Endothelial cell of umbilical vein (primary cell): ENCODE measurements at regions not wholly inside any gene's neighbourhood (a gene's known extent, or its start where the extent isn't known, plus 50 kb on each side); places are given as distances from the start of the nearest gene placed in this dataset.
A peak's percentile ranks its signal among the peaks of the same experiment; 100 is the strongest.

Source experiments
- BruUV-seq: library from RNA; stranded (reverse); fragments of 400-500 nt; replicated peaks from 2 replicates; lab custom pipeline; 2021; lab: Mats Ljungman, UMichigan
- CTCF ChIA-PET: fragments of 300-600, 350-600 bp; sonication (Branson Sonifier 250); formaldehyde crosslinking; loops from one replicate; lab custom pipeline; 2021; ENCODE audit warnings: antibody characterized with exemption, inconsistent platforms; lab: Charles Lee
- POLR2A ChIA-PET: fragments of 300-600, 350-600 bp; sonication (Branson Sonifier 250); formaldehyde crosslinking; loops from one replicate; lab custom pipeline; 2021; ENCODE audit warnings: antibody characterized with exemption, inconsistent platforms; lab: Charles Lee
- DNase-seq: peaks from one replicate; pipeline ENCODE4 v3.0.0-alpha.2; 2011; ENCODE audit warnings: low read depth, low spot score
- FAIRE-seq: peaks from 2 replicates; lab custom pipeline; 2011; peaks lifted over from hg19 to GRCh38; lab: Jason Lieb, UNC
- H2AFZ ChIP-seq: 2 replicates; pipeline ENCODE4 v1.6.0; 2012; ENCODE audit warnings: low read depth, low read length, control low read depth, inconsistent platforms
- H3K27ac ChIP-seq: 2 replicates; pipeline ENCODE4 v1.5.1; 2011; ENCODE audit warnings: low read depth, mild to moderate bottlenecking, control low read depth, low read length, moderate library complexity; ENCODE audit not compliant: insufficient read depth
- H3K27me3 ChIP-seq, 2 experiments: 2 replicates each; pipeline versions ENCODE4 v1.6.0 to v1.6.1; 2011; ENCODE audit warnings: low read length in 2 of 2, mixed read lengths in 1 of 2; ENCODE audit not compliant: control insufficient read depth in 2 of 2, insufficient read depth in 2 of 2
- H3K36me3 ChIP-seq, 2 experiments: 2 replicates in 1 of 2; 3 replicates in 1 of 2; pipeline ENCODE4 v1.5.1; 2011; ENCODE audit warnings: low read length in 2 of 2, mild to moderate bottlenecking in 1 of 2, moderate library complexity in 1 of 2; ENCODE audit not compliant: control insufficient read depth in 2 of 2, insufficient read depth in 2 of 2; ENCODE audit errors: extremely low read depth in 1 of 2
- H3K4me1 ChIP-seq: 3 replicates; pipeline ENCODE4 v1.5.1; 2011; ENCODE audit warnings: mild to moderate bottlenecking, low read length; ENCODE audit not compliant: control insufficient read depth, insufficient read depth; ENCODE audit errors: extremely low read depth
- H3K4me2 ChIP-seq: 2 replicates; pipeline ENCODE4 v1.6.1; 2011; ENCODE audit warnings: low read length, control low read depth, mixed read lengths; ENCODE audit not compliant: insufficient read depth
- H3K4me3 ChIP-seq, 3 experiments: fragments of 200-600 bp in 1 of 3; sonication (generic), shearing (Covaris generic) in 1 of 3; replicated peaks in 1 of 3; 2 replicates each; pipeline ENCODE4 v1.5.1; 2011 to 2016; ENCODE audit warnings: control low read depth in 3 of 3, low read length in 3 of 3, mild to moderate bottlenecking in 2 of 3, inconsistent platforms in 1 of 3, low read depth in 1 of 3, moderate library complexity in 1 of 3; ENCODE audit not compliant: insufficient read depth in 1 of 3
- H3K79me2 ChIP-seq: 2 replicates; pipeline ENCODE4 v1.6.0; 2012; ENCODE audit warnings: low read length, inconsistent platforms; ENCODE audit not compliant: control insufficient read depth, insufficient read depth
- H3K9ac ChIP-seq: replicated peaks from 2 replicates; pipeline ENCODE3; 2011; ENCODE audit warnings: low read length, control low read depth; ENCODE audit not compliant: insufficient read depth; ENCODE audit errors: extremely low read depth
- H3K9me1 ChIP-seq: replicated peaks from 3 replicates; pipeline ENCODE4 v1.6.0; 2011; ENCODE audit warnings: mild to moderate bottlenecking, low read length; ENCODE audit not compliant: control insufficient read depth, insufficient read depth; ENCODE audit errors: extremely low read depth
- H3K9me3 ChIP-seq: replicated peaks from 2 replicates; pipeline ENCODE4 v1.5.1; 2012; ENCODE audit warnings: low read length, inconsistent platforms; ENCODE audit not compliant: control insufficient read depth, insufficient read depth
- H4K20me1 ChIP-seq: replicated peaks from 2 replicates; pipeline ENCODE3; 2011; ENCODE audit warnings: mild to moderate bottlenecking, low read length; ENCODE audit not compliant: control insufficient read depth, insufficient read depth; ENCODE audit errors: extremely low read depth
- CTCF ChIP-seq, 2 donors: IDR thresholded peaks; 1 replicate in 1 of 2; 2 replicates in 1 of 2; pipeline ENCODE4 v1.5.1; 2011; ENCODE audit warnings: low read length in 2 of 2, mild to moderate bottlenecking in 2 of 2, moderate library complexity in 2 of 2, control low read depth in 1 of 2, inconsistent platforms in 1 of 2, low read depth in 1 of 2; ENCODE audit not compliant: insufficient read depth in 1 of 2; ENCODE audit errors: extremely low read depth in 1 of 2
- EZH2 ChIP-seq: IDR thresholded peaks from 2 replicates; pipeline ENCODE4 v1.6.1; 2012; ENCODE audit warnings: borderline replicate concordance, low read depth, mild to moderate bottlenecking, moderate library complexity, low read length, inconsistent platforms; ENCODE audit not compliant: severe bottlenecking
- MAX ChIP-seq: IDR thresholded peaks from 2 replicates; pipeline ENCODE4 v1.6.1; 2011; ENCODE audit not compliant: insufficient read depth, insufficient read length
- MYC ChIP-seq: IDR thresholded peaks from one replicate; pipeline ENCODE4 v1.6.1; 2011; ENCODE audit warnings: mild to moderate bottlenecking, low read depth, low read length
- dilution Hi-C: fragments of 300-500 bp; cut with MboI; formaldehyde crosslinking; loops from one replicate; pipeline ENCODE4 v1.15.0; 2019; ENCODE audit warnings: low sequenced_read_pairs; ENCODE audit not compliant: extremely low pct_ligation_motif_present
- intact Hi-C: fragments of 100-400 bp; cut with micrococcal nuclease; formaldehyde crosslinking; loops from one replicate; pipeline ENCODE4 v1.10.0; 2022

DNA sequence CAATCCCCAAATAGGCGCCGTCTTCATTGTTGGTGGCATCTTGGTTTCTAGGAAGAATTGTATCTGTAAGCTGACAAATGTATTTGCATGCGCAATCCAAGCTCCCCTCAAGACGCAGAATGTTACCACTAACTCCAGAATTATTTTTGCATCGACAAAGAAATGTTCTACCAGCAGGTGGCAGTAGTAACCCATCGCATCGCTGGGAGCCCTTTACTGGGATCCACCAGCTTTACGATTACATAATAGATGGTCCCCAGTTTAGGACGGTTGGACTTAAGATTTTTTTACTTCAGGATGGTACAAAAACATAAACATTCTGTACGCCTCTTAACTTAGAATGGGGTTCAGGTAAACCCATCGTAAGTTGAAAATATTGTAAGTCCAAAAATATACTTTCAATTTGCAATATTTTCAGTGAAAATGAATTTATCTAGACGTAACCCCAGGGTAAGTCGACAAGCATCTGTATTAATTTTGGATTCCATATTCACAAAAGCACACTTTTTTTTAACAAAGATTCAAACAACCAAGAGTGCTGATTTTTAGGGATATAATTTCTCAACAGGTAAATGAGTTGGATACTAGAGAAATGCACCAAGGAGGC, 114.0 kb upstream of the COBL start:
- Histone ChIP-seq H3K4me3 (no peak overlapping the region), H3K4me1 (no peaks in the 10 kb centered on the region), H3K27ac (no peak overlapping the region), H2AFZ (no peak overlapping the region), H4K20me1 (no peaks in the 10 kb centered on the region), H3K9me1 (no peaks in the 10 kb centered on the region), H3K9ac (no peak overlapping the region), H3K4me2 (no peak overlapping the region), H3K36me3 (no peaks in the 10 kb centered on the region), H3K9me3 (no peaks in the 10 kb centered on the region), H3K27me3 (no peaks in the 10 kb centered on the region), H3K79me2 (no peaks in the 10 kb centered on the region)
- no TSS peak for BruUV-seq
- peak; percentile 52 for DNase-seq
- dilution Hi-C loops, result no loop called here
- ChIA-PET POLR2A (no interaction called here), CTCF (interaction anchor here (0.6 to 1.2 kb wide), 5 partner anchors 268 to 1949 kb away, joined by 3 to 6 read pairs (median 3); no protein-coding TSS in a partner anchor)
- TF ChIP-seq CTCF (IDR thresholded peaks at IDR 0.05; ENCODE audit: extremely low read depth in 1 of 2, insufficient read depth in 1 of 2, low read depth in 1 of 2, low read length in 2 of 2) (peak; percentile 48 to 59), EZH2 (no peak), MYC (no peak)
- intact Hi-C loops, result loop anchor here (10.0 kb wide), 1 partner anchor 1474 kb away; no protein-coding TSS in a partner anchor
- FAIRE-seq, result peak; percentile 90

DNA sequence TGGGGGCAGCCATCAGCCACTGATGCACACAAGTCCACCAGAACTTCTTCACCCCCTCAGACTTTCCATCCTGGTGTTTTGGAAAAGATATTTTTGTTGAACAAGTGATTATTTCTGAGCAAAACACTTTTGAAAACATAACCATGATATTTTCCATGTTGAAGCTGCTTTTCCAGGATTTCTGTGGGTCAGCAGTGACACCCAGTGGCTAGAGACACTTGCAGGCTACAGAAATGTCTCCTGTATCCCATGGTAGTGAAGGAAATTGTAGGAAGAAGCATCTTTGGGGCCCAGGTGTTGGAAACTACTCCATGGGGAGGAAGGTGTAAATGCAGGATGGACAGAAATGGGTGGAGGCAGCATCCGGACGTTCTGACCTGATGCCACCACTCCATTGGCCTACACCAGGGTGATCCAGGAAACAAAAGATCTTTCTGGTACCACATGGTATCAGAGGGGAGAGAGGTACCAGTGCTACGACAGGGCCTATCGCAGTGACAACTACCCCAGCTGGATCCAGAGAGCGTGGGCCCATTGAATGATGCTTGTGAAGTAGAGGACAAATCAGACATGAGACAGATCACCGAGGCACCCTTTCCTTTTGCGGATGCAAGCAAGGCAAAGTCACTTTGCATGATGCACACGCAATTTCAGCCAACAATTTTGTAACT, 111.7 kb upstream of the COBL start:
- DNase-seq (no peak), FAIRE-seq (no peak)
- H3K27ac ChIP-seq, result no peak overlapping the region
- no peaks in the 10 kb centered on the region for H4K20me1 ChIP-seq
- no TSS peak for BruUV-seq
- no peaks in the 10 kb centered on the region for H3K27me3 ChIP-seq
- H3K36me3 ChIP-seq, result no peaks in the 10 kb centered on the region
- TF ChIP-seq CTCF (IDR thresholded peaks at IDR 0.05; ENCODE audit: extremely low read depth in 1 of 2, insufficient read depth in 1 of 2, low read depth in 1 of 2, low read length in 2 of 2) (peak in 1 of 2 donors; percentile 9), MAX (no peak)
- ChIA-PET POLR2A (no interaction called here), CTCF (interaction anchor here (1.0 kb wide), 2 partner anchors 266 to 267 kb away, joined by 7 to 20 read pairs; no protein-coding TSS in a partner anchor)
- no peak overlapping the region for H3K4me2 ChIP-seq
- H3K9me3 ChIP-seq, result no peaks in the 10 kb centered on the region
- dilution Hi-C loops (no loop called here), intact Hi-C loops (loop anchor here (5.0 kb wide), 1 partner anchor 1336 kb away; the partner anchor contains the start of gene ZPBP)
- H3K9me1 ChIP-seq, result no peaks in the 10 kb centered on the region
- H2AFZ ChIP-seq, result no peak overlapping the region
- H3K4me1 ChIP-seq, result no peaks in the 10 kb centered on the region
- no peaks in the 10 kb centered on the region for H3K79me2 ChIP-seq
- H3K4me3 ChIP-seq, result no peak overlapping the region
- no peak overlapping the region for H3K9ac ChIP-seq
